ENCODE measurements at regions not wholly inside any gene's neighbourhood (a gene's known extent, or its start where the extent isn't known, plus 50 kb on each side); places are given as distances from the start of the nearest gene placed in this dataset.
"Not testable (repeated sequence)": the region's sequence is repeated elsewhere in the genome, so short reads cannot be mapped to it uniquely, and the experiment has no call there.

GRCh38 chr6:122184401-122184827 is 215.0 kb upstream of the HSF2 start:
- ChIA-PET CTCF (interaction anchor here (0.5 to 4.4 kb wide), 56 partner anchors 9 to 1129 kb away, joined by 3 to 133 read pairs (median 4); partner anchors contain the start of gene GJA1), POLR2A (no interaction called here)
- Histone ChIP-seq H3K9me3 (ENCODE audit: control insufficient read depth, insufficient read depth, low read length) (no peaks in the 10 kb centered on the region), H3K27me3 (ENCODE audit: control insufficient read depth, insufficient read depth, low read length) (no peaks in the 10 kb centered on the region), H3K4me3 (ENCODE audit: low read depth, low read length) (peak overlapping the region; percentile 23; the same call in 1 of the 2 replicates), H3K27ac (ENCODE audit: low read depth, low read length) (no peak overlapping the region)
- peak; percentile 11 for DNase-seq (ENCODE audit: low read depth, low spot score)
- TF ChIP-seq CTCF (IDR thresholded peaks at IDR 0.05; ENCODE audit: low read depth, low read length): peak; percentile 54

GRCh38 chr6:122185458-122185857 is 214.0 kb upstream of the HSF2 start:
- H3K27ac ChIP-seq (ENCODE audit: low read depth, low read length); H3K27me3 ChIP-seq (ENCODE audit: control insufficient read depth, insufficient read depth, low read length); POLR2A ChIA-PET; H3K4me3 ChIP-seq (ENCODE audit: low read depth, low read length); DNase-seq (ENCODE audit: low read depth, low spot score); H3K9me3 ChIP-seq (ENCODE audit: control insufficient read depth, insufficient read depth, low read length): not testable (repeated sequence)
- CTCF ChIA-PET: interaction anchor here (0.7 to 4.4 kb wide), 24 partner anchors 9 to 1130 kb away, joined by 3 to 133 read pairs (median 6); partner anchors contain the start of gene GJA1

GRCh38 chr6:122187186-122187585 is 212.3 kb upstream of the HSF2 start:
- CTCF ChIA-PET: interaction anchor here (1.2 to 4.4 kb wide), 3 partner anchors 756 to 834 kb away, joined by 3 to 133 read pairs (median 7); no protein-coding TSS in a partner anchor
- POLR2A ChIA-PET: no interaction called here
- no peak for DNase-seq (ENCODE audit: low read depth, low spot score)

GRCh38 chr6:122198922-122199321 is 200.5 kb upstream of the HSF2 start:
- TF ChIP-seq CTCF (IDR thresholded peaks at IDR 0.05; ENCODE audit: low read depth, low read length): no peak
- ChIA-PET CTCF (interaction anchor here (1.4 kb wide), 1 partner anchor 14 kb away, joined by 3 read pairs; no protein-coding TSS in a partner anchor), POLR2A (no interaction called here)
- H3K9me3 ChIP-seq (ENCODE audit: control insufficient read depth, insufficient read depth, low read length): no peaks in the 10 kb centered on the region
- no peak overlapping the region for H3K4me3 ChIP-seq (ENCODE audit: low read depth, low read length)
- no peaks in the 10 kb centered on the region for H3K27me3 ChIP-seq (ENCODE audit: control insufficient read depth, insufficient read depth, low read length)
- DNase-seq (ENCODE audit: low read depth, low spot score): no peak
- no peak overlapping the region for H3K27ac ChIP-seq (ENCODE audit: low read depth, low read length)

More at GRCh38 chr6:122187186-122187585, 212.3 kb upstream of the HSF2 start:
- Histone ChIP-seq H3K27ac (ENCODE audit: low read depth, low read length) (no peak overlapping the region), H3K27me3 (ENCODE audit: control insufficient read depth, insufficient read depth, low read length) (no peaks in the 10 kb centered on the region), H3K9me3 (ENCODE audit: control insufficient read depth, insufficient read depth, low read length) (no peaks in the 10 kb centered on the region), H3K4me3 (ENCODE audit: low read depth, low read length) (no peak overlapping the region)
- no peak for TF ChIP-seq CTCF (IDR thresholded peaks at IDR 0.05; ENCODE audit: low read depth, low read length)

GRCh38 chr6:122200440-122200839 is 199.0 kb upstream of the HSF2 start:
- ChIA-PET CTCF (no interaction called here), POLR2A (no interaction called here)
- H3K27me3 ChIP-seq (ENCODE audit: control insufficient read depth, insufficient read depth, low read length): no peaks in the 10 kb centered on the region
- no peak for DNase-seq (ENCODE audit: low read depth, low spot score)
- no peak overlapping the region for H3K27ac ChIP-seq (ENCODE audit: low read depth, low read length)
- no peak for TF ChIP-seq CTCF (IDR thresholded peaks at IDR 0.05; ENCODE audit: low read depth, low read length)
- no peaks in the 10 kb centered on the region for H3K9me3 ChIP-seq (ENCODE audit: control insufficient read depth, insufficient read depth, low read length)
- no peak overlapping the region for H3K4me3 ChIP-seq (ENCODE audit: low read depth, low read length)

All from AG04450 (cell line).